Neural cell (in vitro differentiated cells): ENCODE measurements at regions not wholly inside any gene's neighbourhood (a gene's known extent, or its start where the extent isn't known, plus 50 kb on each side); places are given as distances from the start of the nearest gene placed in this dataset.

Experiments
- H2AFZ ChIP-seq: fragments of 200-600, 300-800 bp; sonication (generic), shearing (Covaris generic); 2 replicates; pipeline ENCODE4 v1.6.0; 2014; ENCODE audit warnings: low read depth, mild to moderate bottlenecking, antibody characterized with exemption, low read length, moderate library complexity
- H3F3A ChIP-seq: fragments of 200-600 bp; shearing (Covaris generic); 2 replicates; pipeline ENCODE4 v1.6.1; 2016; ENCODE audit warnings: mild to moderate bottlenecking, moderate library complexity, mixed read lengths, antibody characterized with exemption, low read length; ENCODE audit not compliant: insufficient read depth, poor library complexity, severe bottlenecking
- H3K27ac ChIP-seq: fragments of 200-600, 300-800 bp; sonication (generic), shearing (Covaris generic); 2 replicates; pipeline ENCODE4 v1.5.1; 2014; ENCODE audit warnings: mild to moderate bottlenecking, low read length, moderate library complexity
- H3K27me3 ChIP-seq: fragments of 300-800, 200-600 bp; sonication (generic), shearing (Covaris generic); 2 replicates; pipeline ENCODE4 v1.6.0; 2014; ENCODE audit warnings: mild to moderate bottlenecking, low read depth, low read length, moderate library complexity; ENCODE audit not compliant: insufficient read depth
- H3K36me3 ChIP-seq: fragments of 300-800, 200-600 bp; sonication (generic), shearing (Covaris generic); 2 replicates; pipeline ENCODE4 v1.5.1; 2014; ENCODE audit warnings: mild to moderate bottlenecking, antibody characterized with exemption, low read length, moderate library complexity; ENCODE audit not compliant: insufficient read depth
- H3K4me2 ChIP-seq: fragments of 300-800, 200-600 bp; sonication (generic), shearing (Covaris generic); 2 replicates; pipeline ENCODE4 v1.6.0; 2014; ENCODE audit warnings: mild to moderate bottlenecking, low read length
- H3K4me3 ChIP-seq: fragments of 300-800, 200-600 bp; sonication (generic), shearing (Covaris generic); 2 replicates; pipeline ENCODE4 v1.5.1; 2014; ENCODE audit warnings: mild to moderate bottlenecking, low read length, moderate library complexity
- H3K79me2 ChIP-seq: fragments of 200-600 bp; shearing (Covaris generic); replicated peaks from 2 replicates; pipeline ENCODE4 v1.6.0; 2014; ENCODE audit warnings: mild to moderate bottlenecking, low read length, moderate library complexity; ENCODE audit not compliant: insufficient read depth
- H3K9ac ChIP-seq: fragments of 300-800, 200-600 bp; sonication (generic), shearing (Covaris generic); 2 replicates; pipeline ENCODE4 v1.6.1; 2016; ENCODE audit warnings: mild to moderate bottlenecking, low read length, mixed read lengths
- H3K9me2 ChIP-seq: fragments of 200-600 bp; shearing (Covaris generic); 2 replicates; pipeline ENCODE4 v1.6.1; 2016; ENCODE audit warnings: mild to moderate bottlenecking, low read length, mixed read lengths; ENCODE audit not compliant: insufficient read depth
- H3K9me3 ChIP-seq: fragments of 200-600, 300-800 bp; sonication (generic), shearing (Covaris generic); 2 replicates; pipeline ENCODE4 v1.6.1; 2016; ENCODE audit warnings: mild to moderate bottlenecking, mixed run types, low read length, moderate library complexity, mixed read lengths
- H4K20me1 ChIP-seq: fragments of 200-600 bp; shearing (Covaris generic); 2 replicates; pipeline ENCODE4 v1.6.1; 2016; ENCODE audit warnings: mild to moderate bottlenecking, mixed run types; ENCODE audit not compliant: insufficient read depth
- EP300 ChIP-seq: fragments of 450-650 bp; conservative IDR thresholded peaks from 2 replicates; pipeline ENCODE4 v1.6.1; 2014; ENCODE audit warnings: antibody characterized with exemption, mild to moderate bottlenecking, moderate library complexity; ENCODE audit not compliant: poor library complexity, severe bottlenecking
- EZH2 ChIP-seq: fragments of 200-600, 300-800 bp; shearing (Covaris generic), sonication (generic); IDR thresholded peaks from 2 replicates; pipeline ENCODE4 v1.6.1; 2014; ENCODE audit warnings: antibody characterized with exemption, low read length, borderline replicate concordance, mild to moderate bottlenecking; ENCODE audit not compliant: insufficient read depth, poor library complexity, severe bottlenecking
- MXI1 ChIP-seq: fragments of 450-650 bp; conservative IDR thresholded peaks from 2 replicates; pipeline ENCODE4 v1.6.1; 2014; ENCODE audit warnings: antibody characterized with exemption, mild to moderate bottlenecking; ENCODE audit not compliant: poor library complexity, severe bottlenecking
- POLR2AphosphoS5 ChIP-seq: IDR thresholded peaks from 2 replicates; pipeline ENCODE4 v1.6.1; 2012
- RAD21 ChIP-seq: fragments of 450-650 bp; conservative IDR thresholded peaks from 2 replicates; pipeline ENCODE4 v1.6.1; 2014; ENCODE audit warnings: antibody characterized with exemption, mild to moderate bottlenecking, moderate library complexity
- SMC3 ChIP-seq: fragments of 450-650 bp; conservative IDR thresholded peaks from 2 replicates; pipeline ENCODE4 v1.6.1; 2014; ENCODE audit warnings: antibody characterized with exemption, mild to moderate bottlenecking, moderate library complexity; ENCODE audit not compliant: poor library complexity
- TAF1 ChIP-seq: IDR thresholded peaks from 2 replicates; pipeline ENCODE4 v1.6.1; 2012; ENCODE audit warnings: low read depth
- TF ChIP-seq, protein P1 (sequence below): IDR thresholded peaks from 2 replicates; pipeline ENCODE4 v1.6.1; 2012; ENCODE audit warnings: borderline replicate concordance
- TF ChIP-seq, protein P2 (sequence below): fragments of 450-650 bp; IDR thresholded peaks from 2 replicates; pipeline ENCODE4 v1.5.1; 2014; ENCODE audit warnings: antibody characterized with exemption, mild to moderate bottlenecking, moderate library complexity; ENCODE audit not compliant: poor library complexity, severe bottlenecking

- Histone ChIP-seq H3F3A (no peaks in the 10 kb centered on the region), H3K9ac (no peak overlapping the region), H3K4me3 (no peak overlapping the region), H3K9me3 (no peaks in the 10 kb centered on the region), H4K20me1 (no peaks in the 10 kb centered on the region), H3K27ac (no peak overlapping the region), H3K9me2 (no peaks in the 10 kb centered on the region), H3K36me3 (no peaks in the 10 kb centered on the region), H3K79me2 (no peaks in the 10 kb centered on the region), H3K4me2 (no peak overlapping the region), H3K27me3 (no peaks in the 10 kb centered on the region), H2AFZ (no peak overlapping the region)
- TF ChIP-seq EZH2 (no peak), POLR2AphosphoS5 (no peak), TAF1 (no peak)
Observed at GRCh38 chr3:160133757-160134156, 91.5 kb upstream of the C3orf80 start.

GRCh38 chr3:160134454-160134853 lies 90.8 kb upstream of the C3orf80 start:
- H3K4me3 ChIP-seq, result no peak overlapping the region
- no peaks in the 10 kb centered on the region for H3K9me3 ChIP-seq
- no peaks in the 10 kb centered on the region for H4K20me1 ChIP-seq
- no peak overlapping the region for H3K9ac ChIP-seq
- H3K27ac ChIP-seq, result no peak overlapping the region
- H2AFZ ChIP-seq, result no peak overlapping the region
- H3F3A ChIP-seq, result no peaks in the 10 kb centered on the region
- TF ChIP-seq, protein P1, sequence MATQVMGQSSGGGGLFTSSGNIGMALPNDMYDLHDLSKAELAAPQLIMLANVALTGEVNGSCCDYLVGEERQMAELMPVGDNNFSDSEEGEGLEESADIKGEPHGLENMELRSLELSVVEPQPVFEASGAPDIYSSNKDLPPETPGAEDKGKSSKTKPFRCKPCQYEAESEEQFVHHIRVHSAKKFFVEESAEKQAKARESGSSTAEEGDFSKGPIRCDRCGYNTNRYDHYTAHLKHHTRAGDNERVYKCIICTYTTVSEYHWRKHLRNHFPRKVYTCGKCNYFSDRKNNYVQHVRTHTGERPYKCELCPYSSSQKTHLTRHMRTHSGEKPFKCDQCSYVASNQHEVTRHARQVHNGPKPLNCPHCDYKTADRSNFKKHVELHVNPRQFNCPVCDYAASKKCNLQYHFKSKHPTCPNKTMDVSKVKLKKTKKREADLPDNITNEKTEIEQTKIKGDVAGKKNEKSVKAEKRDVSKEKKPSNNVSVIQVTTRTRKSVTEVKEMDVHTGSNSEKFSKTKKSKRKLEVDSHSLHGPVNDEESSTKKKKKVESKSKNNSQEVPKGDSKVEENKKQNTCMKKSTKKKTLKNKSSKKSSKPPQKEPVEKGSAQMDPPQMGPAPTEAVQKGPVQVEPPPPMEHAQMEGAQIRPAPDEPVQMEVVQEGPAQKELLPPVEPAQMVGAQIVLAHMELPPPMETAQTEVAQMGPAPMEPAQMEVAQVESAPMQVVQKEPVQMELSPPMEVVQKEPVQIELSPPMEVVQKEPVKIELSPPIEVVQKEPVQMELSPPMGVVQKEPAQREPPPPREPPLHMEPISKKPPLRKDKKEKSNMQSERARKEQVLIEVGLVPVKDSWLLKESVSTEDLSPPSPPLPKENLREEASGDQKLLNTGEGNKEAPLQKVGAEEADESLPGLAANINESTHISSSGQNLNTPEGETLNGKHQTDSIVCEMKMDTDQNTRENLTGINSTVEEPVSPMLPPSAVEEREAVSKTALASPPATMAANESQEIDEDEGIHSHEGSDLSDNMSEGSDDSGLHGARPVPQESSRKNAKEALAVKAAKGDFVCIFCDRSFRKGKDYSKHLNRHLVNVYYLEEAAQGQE, result no peak
- no peak for TF ChIP-seq EP300
- no peak for TF ChIP-seq TAF1
- no peak for TF ChIP-seq SMC3
- TF ChIP-seq EZH2, result no peak
- no peaks in the 10 kb centered on the region for H3K9me2 ChIP-seq
- no peaks in the 10 kb centered on the region for H3K79me2 ChIP-seq
- H3K27me3 ChIP-seq, result no peaks in the 10 kb centered on the region
- no peak overlapping the region for H3K4me2 ChIP-seq
- no peaks in the 10 kb centered on the region for H3K36me3 ChIP-seq

- H3K9ac ChIP-seq, result no peak overlapping the region
- H2AFZ ChIP-seq, result no peak overlapping the region
Observed at GRCh38 chr3:160134964-160135363, 90.3 kb upstream of the C3orf80 start.

More at GRCh38 chr3:160134964-160135363, 90.3 kb upstream of the C3orf80 start:
- Histone ChIP-seq H3K9me2 (no peaks in the 10 kb centered on the region), H4K20me1 (no peaks in the 10 kb centered on the region), H3K4me2 (no peak overlapping the region), H3K27me3 (no peaks in the 10 kb centered on the region), H3F3A (no peaks in the 10 kb centered on the region), H3K79me2 (no peaks in the 10 kb centered on the region), H3K27ac (no peak overlapping the region), H3K4me3 (no peak overlapping the region), H3K9me3 (no peaks in the 10 kb centered on the region), H3K36me3 (no peaks in the 10 kb centered on the region)
- no peak for TF ChIP-seq TAF1
- TF ChIP-seq, protein P1, result no peak
- TF ChIP-seq EZH2, result no peak
- TF ChIP-seq RAD21, result no peak
- TF ChIP-seq EP300, result no peak
- TF ChIP-seq SMC3, result no peak
- no peak for TF ChIP-seq POLR2AphosphoS5
- TF ChIP-seq, protein P2, sequence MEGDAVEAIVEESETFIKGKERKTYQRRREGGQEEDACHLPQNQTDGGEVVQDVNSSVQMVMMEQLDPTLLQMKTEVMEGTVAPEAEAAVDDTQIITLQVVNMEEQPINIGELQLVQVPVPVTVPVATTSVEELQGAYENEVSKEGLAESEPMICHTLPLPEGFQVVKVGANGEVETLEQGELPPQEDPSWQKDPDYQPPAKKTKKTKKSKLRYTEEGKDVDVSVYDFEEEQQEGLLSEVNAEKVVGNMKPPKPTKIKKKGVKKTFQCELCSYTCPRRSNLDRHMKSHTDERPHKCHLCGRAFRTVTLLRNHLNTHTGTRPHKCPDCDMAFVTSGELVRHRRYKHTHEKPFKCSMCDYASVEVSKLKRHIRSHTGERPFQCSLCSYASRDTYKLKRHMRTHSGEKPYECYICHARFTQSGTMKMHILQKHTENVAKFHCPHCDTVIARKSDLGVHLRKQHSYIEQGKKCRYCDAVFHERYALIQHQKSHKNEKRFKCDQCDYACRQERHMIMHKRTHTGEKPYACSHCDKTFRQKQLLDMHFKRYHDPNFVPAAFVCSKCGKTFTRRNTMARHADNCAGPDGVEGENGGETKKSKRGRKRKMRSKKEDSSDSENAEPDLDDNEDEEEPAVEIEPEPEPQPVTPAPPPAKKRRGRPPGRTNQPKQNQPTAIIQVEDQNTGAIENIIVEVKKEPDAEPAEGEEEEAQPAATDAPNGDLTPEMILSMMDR, result no peak
- no peak for TF ChIP-seq MXI1
